Coronary artery (tissue), 2 donors: ENCODE measurements at regions not wholly inside any gene's neighbourhood (a gene's known extent, or its start where the extent isn't known, plus 50 kb on each side); places are given as distances from the start of the nearest gene placed in this dataset.

Source experiments
- DNase-seq: peaks from one replicate; pipeline ENCODE4 v3.0.0-alpha.2; 2017; ENCODE audit warnings: low spot score
- H3K27ac ChIP-seq, 2 donors: fragments of 200-600 bp; sonication (generic); one replicate each; pipeline ENCODE4 v1.5.1; 2016 to 2019
- H3K4me3 ChIP-seq: fragments of 200-600 bp; sonication (generic); 2 replicates; pipeline ENCODE4 v1.5.1; 2016; ENCODE audit warnings: mild to moderate bottlenecking, moderate library complexity
- CTCF ChIP-seq: fragments of 200-600 bp; sonication (generic); IDR thresholded peaks from one replicate; pipeline ENCODE4 v1.5.1; 2019; ENCODE audit warnings: antibody characterized with exemption

- no peak overlapping the region for H3K4me3 ChIP-seq
- no peak for DNase-seq
- H3K27ac ChIP-seq: no peak overlapping the region
- TF ChIP-seq CTCF: no peak
Observed at GRCh38 chr13:39998166-39998565, 342.7 kb downstream of the COG6 start.

- H3K27ac ChIP-seq: no peak overlapping the region
- no peak for DNase-seq
- no peak overlapping the region for H3K4me3 ChIP-seq
- no peak for TF ChIP-seq CTCF
Observed at GRCh38 chr13:40002016-40002415, 346.6 kb downstream of the COG6 start.

- no peak for DNase-seq
- Histone ChIP-seq H3K27ac (no peak overlapping the region), H3K4me3 (no peak overlapping the region)
- no peak for TF ChIP-seq CTCF
Observed at GRCh38 chr13:40013554-40013953, 358.1 kb downstream of the COG6 start.

- TF ChIP-seq CTCF: no peak
- no peak overlapping the region for H3K27ac ChIP-seq
- no peak for DNase-seq
- H3K4me3 ChIP-seq: no peak overlapping the region
Observed at GRCh38 chr13:40016953-40017660, 361.6 kb downstream of the COG6 start.

GRCh38 chr13:40017662-40018262, 362.3 kb downstream of the COG6 start:
- H3K4me3 ChIP-seq: no peak overlapping the region
- TF ChIP-seq CTCF: no peak
- no peak for DNase-seq
- H3K27ac ChIP-seq: no peak overlapping the region

- Histone ChIP-seq H3K4me3 (no peak overlapping the region), H3K27ac (no peak overlapping the region)
- TF ChIP-seq CTCF: no peak
- no peak for DNase-seq
Observed at GRCh38 chr13:40023595-40024203, 368.2 kb downstream of the COG6 start.
